VCaP (cell line): ENCODE measurements at regions not wholly inside any gene's neighbourhood (a gene's known extent, or its start where the extent isn't known, plus 50 kb on each side); places are given as distances from the start of the nearest gene placed in this dataset.

Experiments
- H3K27ac ChIP-seq: fragments of 450-650 bp; 2 replicates; pipeline ENCODE4 v1.5.1; 2017
- CTCF ChIP-seq: fragments of 450-650 bp; conservative IDR thresholded peaks from 2 replicates; pipeline ENCODE4 v1.5.1; 2017; ENCODE audit warnings: mild to moderate bottlenecking, moderate library complexity

- H3K27ac ChIP-seq = peak overlapping the region; percentile 18; the same call in 1 of the 2 replicates
- no peak for TF ChIP-seq CTCF
These were observed 542.9 kb downstream of the MN1 start for GRCh38 chr22:27258616-27259172.

- no peak for TF ChIP-seq CTCF
- peak overlapping the region; percentile 18; the same call in 1 of the 2 replicates for H3K27ac ChIP-seq
These were observed 542.1 kb downstream of the MN1 start for GRCh38 chr22:27259433-27259832.

GRCh38 chr22:27260087-27260698 is 541.4 kb downstream of the MN1 start:
- TF ChIP-seq CTCF = no peak
- H3K27ac ChIP-seq = no peak overlapping the region

GRCh38 chr22:27262361-27262760 is 539.2 kb downstream of the MN1 start:
- no peak for TF ChIP-seq CTCF
- no peak overlapping the region for H3K27ac ChIP-seq

- no peak for TF ChIP-seq CTCF
- no peak overlapping the region for H3K27ac ChIP-seq
These were observed 537.4 kb downstream of the MN1 start for GRCh38 chr22:27264184-27264583.

GRCh38 chr22:27267145-27267544 is 534.4 kb downstream of the MN1 start:
- no peak overlapping the region for H3K27ac ChIP-seq
- no peak for TF ChIP-seq CTCF

GRCh38 chr22:27269751-27270543 is 531.6 kb downstream of the MN1 start:
- no peak overlapping the region for H3K27ac ChIP-seq
- TF ChIP-seq CTCF = no peak
